ENCODE measurements at regions not wholly inside any gene's neighbourhood (a gene's known extent, or its start where the extent isn't known, plus 50 kb on each side); places are given as distances from the start of the nearest gene placed in this dataset.

DNA sequence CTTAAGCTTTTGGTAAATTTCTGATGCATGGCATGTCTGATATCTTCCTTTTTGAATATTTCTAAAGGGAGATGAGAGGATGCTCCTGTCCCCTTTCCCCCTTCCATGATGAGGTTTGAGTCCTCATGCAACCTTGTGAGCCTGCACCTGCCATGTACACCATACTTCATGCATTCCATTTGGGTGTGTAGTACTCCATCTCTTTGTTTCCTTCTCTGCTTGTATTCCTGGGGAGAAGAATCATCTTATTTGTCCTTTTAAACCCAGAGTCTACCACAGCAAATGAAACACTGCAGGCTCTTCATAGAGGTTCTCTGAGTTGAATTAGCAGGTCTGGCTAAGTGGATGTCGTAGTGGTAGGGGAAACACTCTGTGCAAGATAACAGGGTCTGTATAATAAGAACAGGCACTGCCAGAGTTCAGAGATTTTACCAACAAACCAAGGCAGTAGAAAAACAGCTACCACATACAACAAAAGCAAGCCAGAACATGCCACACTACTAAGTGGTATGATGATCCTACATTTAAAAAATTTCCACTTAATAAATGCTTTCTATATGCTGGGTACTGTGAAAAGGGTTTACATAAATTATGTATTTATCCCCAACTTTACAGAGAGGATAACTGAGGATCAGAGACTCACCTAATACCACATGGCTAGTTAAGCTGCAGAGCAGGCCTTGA lies 439.8 kb upstream of the GRIA1 start:
- H4K20me1 ChIP-seq (ENCODE audit: insufficient read depth, low read length): no peaks in the 10 kb centered on the region
- H3K27me3 ChIP-seq (ENCODE audit: insufficient read depth, low read length, poor library complexity): no peaks in the 10 kb centered on the region
- H3K9ac ChIP-seq (ENCODE audit: low read depth, low read length): no peak overlapping the region
- ATAC-seq (ENCODE audit: insufficient read depth, low read depth): no peak
- no peak overlapping the region for H3K27ac ChIP-seq (ENCODE audit: low read length)
- H3K4me1 ChIP-seq (ENCODE audit: insufficient read depth, low read length): no peaks in the 10 kb centered on the region
- H3K4me2 ChIP-seq (ENCODE audit: insufficient read depth, low read length): no peak overlapping the region
- no peak for TF ChIP-seq EZH2 (IDR thresholded peaks at IDR 0.05; ENCODE audit: borderline replicate concordance, low read depth, low read length, severe bottlenecking)
- TF ChIP-seq, protein P1, sequence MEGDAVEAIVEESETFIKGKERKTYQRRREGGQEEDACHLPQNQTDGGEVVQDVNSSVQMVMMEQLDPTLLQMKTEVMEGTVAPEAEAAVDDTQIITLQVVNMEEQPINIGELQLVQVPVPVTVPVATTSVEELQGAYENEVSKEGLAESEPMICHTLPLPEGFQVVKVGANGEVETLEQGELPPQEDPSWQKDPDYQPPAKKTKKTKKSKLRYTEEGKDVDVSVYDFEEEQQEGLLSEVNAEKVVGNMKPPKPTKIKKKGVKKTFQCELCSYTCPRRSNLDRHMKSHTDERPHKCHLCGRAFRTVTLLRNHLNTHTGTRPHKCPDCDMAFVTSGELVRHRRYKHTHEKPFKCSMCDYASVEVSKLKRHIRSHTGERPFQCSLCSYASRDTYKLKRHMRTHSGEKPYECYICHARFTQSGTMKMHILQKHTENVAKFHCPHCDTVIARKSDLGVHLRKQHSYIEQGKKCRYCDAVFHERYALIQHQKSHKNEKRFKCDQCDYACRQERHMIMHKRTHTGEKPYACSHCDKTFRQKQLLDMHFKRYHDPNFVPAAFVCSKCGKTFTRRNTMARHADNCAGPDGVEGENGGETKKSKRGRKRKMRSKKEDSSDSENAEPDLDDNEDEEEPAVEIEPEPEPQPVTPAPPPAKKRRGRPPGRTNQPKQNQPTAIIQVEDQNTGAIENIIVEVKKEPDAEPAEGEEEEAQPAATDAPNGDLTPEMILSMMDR (IDR thresholded peaks at IDR 0.05; ENCODE audit: borderline replicate concordance, extremely low read depth, low read length, poor library complexity, severe bottlenecking): no peak
- H3K79me2 ChIP-seq (ENCODE audit: insufficient read depth, low read length): no peaks in the 10 kb centered on the region
- no peak overlapping the region for H2AFZ ChIP-seq (ENCODE audit: low read depth, low read length)
- no peaks in the 10 kb centered on the region for H3K9me3 ChIP-seq (ENCODE audit: insufficient read depth, low read length, severe bottlenecking)
- no peaks in the 10 kb centered on the region for H3K36me3 ChIP-seq (ENCODE audit: insufficient read depth, low read length)
- no peak overlapping the region for H3K4me3 ChIP-seq (ENCODE audit: low read depth in 1 of 2, low read length in 2 of 2)
- no peak for DNase-seq

DNA sequence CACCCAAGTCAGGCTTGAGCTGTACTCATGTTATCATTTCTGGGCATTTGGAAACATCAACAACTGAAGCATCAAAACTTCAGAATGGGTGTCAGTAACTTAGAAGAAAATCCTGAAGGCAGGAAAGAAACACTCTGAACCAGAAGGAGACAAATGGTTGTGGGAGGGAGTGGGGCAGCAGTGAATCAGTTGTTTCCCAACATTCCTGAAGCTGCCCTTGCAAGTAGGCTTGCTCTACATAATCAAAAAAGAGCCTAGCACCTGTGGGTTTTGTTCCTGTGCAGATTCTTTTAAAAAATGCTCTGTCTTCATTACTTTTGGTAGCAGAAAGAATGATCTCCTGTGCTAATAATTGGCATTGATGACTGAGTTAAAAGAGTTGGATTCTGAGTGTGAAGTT lies 424.2 kb upstream of the GRIA1 start:
- no peak for DNase-seq
- no peaks in the 10 kb centered on the region for H3K27me3 ChIP-seq (ENCODE audit: insufficient read depth, low read length, poor library complexity)
- no peaks in the 10 kb centered on the region for H3K79me2 ChIP-seq (ENCODE audit: insufficient read depth, low read length)
- no peaks in the 10 kb centered on the region for H3K9me3 ChIP-seq (ENCODE audit: insufficient read depth, low read length, severe bottlenecking)
- no peaks in the 10 kb centered on the region for H3K4me1 ChIP-seq (ENCODE audit: insufficient read depth, low read length)
- H3K36me3 ChIP-seq (ENCODE audit: insufficient read depth, low read length): no peaks in the 10 kb centered on the region
- H3K27ac ChIP-seq (ENCODE audit: low read length): no peak overlapping the region
- H3K9ac ChIP-seq (ENCODE audit: low read depth, low read length): no peak overlapping the region
- TF ChIP-seq, protein P1 (IDR thresholded peaks at IDR 0.05; ENCODE audit: borderline replicate concordance, extremely low read depth, low read length, poor library complexity, severe bottlenecking): no peak
- TF ChIP-seq EZH2 (IDR thresholded peaks at IDR 0.05; ENCODE audit: borderline replicate concordance, low read depth, low read length, severe bottlenecking): no peak
- H3K4me3 ChIP-seq (ENCODE audit: low read depth in 1 of 2, low read length in 2 of 2): no peak overlapping the region
- H3K4me2 ChIP-seq (ENCODE audit: insufficient read depth, low read length): no peak overlapping the region
- no peak overlapping the region for H2AFZ ChIP-seq (ENCODE audit: low read depth, low read length)
- no peak for ATAC-seq (ENCODE audit: insufficient read depth, low read depth)
- H4K20me1 ChIP-seq (ENCODE audit: insufficient read depth, low read length): no peaks in the 10 kb centered on the region

DNA sequence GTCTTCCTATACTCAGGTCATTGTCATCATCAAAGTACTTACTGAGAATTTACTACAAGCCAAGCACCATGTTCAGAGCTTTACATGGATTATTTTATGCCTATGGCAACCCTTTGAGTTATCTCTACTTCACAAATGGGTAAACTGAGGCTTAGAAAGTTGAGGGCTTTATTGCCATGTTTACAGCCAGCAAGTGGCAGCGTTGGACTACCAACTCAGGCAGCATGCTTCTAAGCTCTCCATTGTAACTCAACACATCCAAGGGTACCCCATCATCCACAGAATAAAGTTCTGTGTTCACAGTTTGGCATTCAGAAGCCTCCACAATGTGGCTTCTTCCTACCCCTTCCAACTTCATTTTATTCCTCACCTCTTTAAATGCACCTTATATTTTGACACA lies 422.6 kb upstream of the GRIA1 start:
- Histone ChIP-seq H2AFZ (ENCODE audit: low read depth, low read length) (no peak overlapping the region), H3K79me2 (ENCODE audit: insufficient read depth, low read length) (no peaks in the 10 kb centered on the region), H3K4me1 (ENCODE audit: insufficient read depth, low read length) (no peaks in the 10 kb centered on the region), H3K36me3 (ENCODE audit: insufficient read depth, low read length) (no peaks in the 10 kb centered on the region), H3K27me3 (ENCODE audit: insufficient read depth, low read length, poor library complexity) (no peaks in the 10 kb centered on the region), H3K9me3 (ENCODE audit: insufficient read depth, low read length, severe bottlenecking) (no peaks in the 10 kb centered on the region), H3K4me2 (ENCODE audit: insufficient read depth, low read length) (no peak overlapping the region), H3K4me3 (ENCODE audit: low read depth in 1 of 2, low read length in 2 of 2) (no peak overlapping the region), H4K20me1 (ENCODE audit: insufficient read depth, low read length) (no peaks in the 10 kb centered on the region), H3K9ac (ENCODE audit: low read depth, low read length) (no peak overlapping the region), H3K27ac (ENCODE audit: low read length) (no peak overlapping the region)
- TF ChIP-seq, protein P1 (IDR thresholded peaks at IDR 0.05; ENCODE audit: borderline replicate concordance, extremely low read depth, low read length, poor library complexity, severe bottlenecking): no peak
- TF ChIP-seq EZH2 (IDR thresholded peaks at IDR 0.05; ENCODE audit: borderline replicate concordance, low read depth, low read length, severe bottlenecking): no peak
- DNase-seq (no peak), ATAC-seq (ENCODE audit: insufficient read depth, low read depth) (no peak)

Data from DND-41 (cell line).